ENCODE measurements at regions not wholly inside any gene's neighbourhood (a gene's known extent, or its start where the extent isn't known, plus 50 kb on each side); places are given as distances from the start of the nearest gene placed in this dataset.

- WGBS (ENCODE audit: low lambda C conversion rate, missing lambda C conversion rate), result 62% methylated on average over 6 of the region's 6 CpGs
- Histone ChIP-seq H3K27ac (no peak overlapping the region), H3K9me3 (ENCODE audit: low read depth) (no peaks in the 10 kb centered on the region), H3K4me1 (ENCODE audit: insufficient read depth) (no peaks in the 10 kb centered on the region), H3K4me2 (no peak overlapping the region), H3K4me3 (no peak overlapping the region), H3K9me2 (replicated peaks; ENCODE audit: insufficient read depth) (no peaks in the 10 kb centered on the region), H2AFZ (no peak overlapping the region), H3K79me2 (no peaks in the 10 kb centered on the region), H4K20me1 (ENCODE audit: insufficient read depth, poor library complexity, severe bottlenecking) (no peaks in the 10 kb centered on the region), H3K36me3 (replicated peaks; ENCODE audit: insufficient read depth, low read depth) (no peaks in the 10 kb centered on the region), H3K27me3 (no peaks in the 10 kb centered on the region)
- TF ChIP-seq EZH2 (IDR thresholded peaks at IDR 0.05; ENCODE audit: borderline replicate concordance) (no peak), CTCF (IDR thresholded peaks at IDR 0.05; ENCODE audit: poor library complexity) (no peak), EZH2phosphoT487 (IDR thresholded peaks at IDR 0.05; ENCODE audit: low read depth, severe bottlenecking, unreplicated experiment) (no peak)
- no peak for DNase-seq (ENCODE audit: low spot score)
These were observed 299.6 kb downstream of the TDRD3 start for GRCh38 chr13:60696602-60697001.

- H3K9me3 ChIP-seq (ENCODE audit: low read depth), result no peaks in the 10 kb centered on the region
- no peaks in the 10 kb centered on the region for H3K9me2 ChIP-seq (replicated peaks; ENCODE audit: insufficient read depth)
- no peaks in the 10 kb centered on the region for H3K27me3 ChIP-seq
- no peaks in the 10 kb centered on the region for H3K36me3 ChIP-seq (replicated peaks; ENCODE audit: insufficient read depth, low read depth)
- H3K79me2 ChIP-seq, result no peaks in the 10 kb centered on the region
- no peaks in the 10 kb centered on the region for H3K4me1 ChIP-seq (ENCODE audit: insufficient read depth)
- no peak for DNase-seq (ENCODE audit: low spot score)
- H3K4me3 ChIP-seq, result no peak overlapping the region
- H2AFZ ChIP-seq, result no peak overlapping the region
- no peak overlapping the region for H3K4me2 ChIP-seq
- H3K27ac ChIP-seq, result no peak overlapping the region
- TF ChIP-seq EZH2phosphoT487 (IDR thresholded peaks at IDR 0.05; ENCODE audit: low read depth, severe bottlenecking, unreplicated experiment), result no peak
- no peak for TF ChIP-seq CTCF (IDR thresholded peaks at IDR 0.05; ENCODE audit: poor library complexity)
- TF ChIP-seq EZH2 (IDR thresholded peaks at IDR 0.05; ENCODE audit: borderline replicate concordance), result no peak
- no peaks in the 10 kb centered on the region for H4K20me1 ChIP-seq (ENCODE audit: insufficient read depth, poor library complexity, severe bottlenecking)
These were observed 294.2 kb downstream of the TDRD3 start for GRCh38 chr13:60691268-60691667.

- H3K4me2 ChIP-seq, result no peak overlapping the region
- no peaks in the 10 kb centered on the region for H3K27me3 ChIP-seq
- H3K9me3 ChIP-seq (ENCODE audit: low read depth), result no peaks in the 10 kb centered on the region
- no peaks in the 10 kb centered on the region for H3K79me2 ChIP-seq
- TF ChIP-seq CTCF (IDR thresholded peaks at IDR 0.05; ENCODE audit: poor library complexity) (no peak), EZH2phosphoT487 (IDR thresholded peaks at IDR 0.05; ENCODE audit: low read depth, severe bottlenecking, unreplicated experiment) (no peak), EZH2 (IDR thresholded peaks at IDR 0.05; ENCODE audit: borderline replicate concordance) (no peak)
- no peaks in the 10 kb centered on the region for H3K9me2 ChIP-seq (replicated peaks; ENCODE audit: insufficient read depth)
- H4K20me1 ChIP-seq (ENCODE audit: insufficient read depth, poor library complexity, severe bottlenecking), result no peaks in the 10 kb centered on the region
- 56% methylated on average over 6 of the region's 6 CpGs for WGBS (ENCODE audit: low lambda C conversion rate, missing lambda C conversion rate)
- H3K27ac ChIP-seq, result no peak overlapping the region
- no peak for DNase-seq (ENCODE audit: low spot score)
- H3K36me3 ChIP-seq (replicated peaks; ENCODE audit: insufficient read depth, low read depth), result no peaks in the 10 kb centered on the region
- no peak overlapping the region for H2AFZ ChIP-seq
- H3K4me1 ChIP-seq (ENCODE audit: insufficient read depth), result no peaks in the 10 kb centered on the region
- no peak overlapping the region for H3K4me3 ChIP-seq
These were observed 293.6 kb downstream of the TDRD3 start for GRCh38 chr13:60690604-60691003.

- Histone ChIP-seq H3K9me3 (ENCODE audit: low read depth) (no peaks in the 10 kb centered on the region), H3K27ac (no peak overlapping the region), H3K4me2 (no peak overlapping the region), H2AFZ (no peak overlapping the region), H3K9me2 (replicated peaks; ENCODE audit: insufficient read depth) (no peaks in the 10 kb centered on the region), H3K36me3 (replicated peaks; ENCODE audit: insufficient read depth, low read depth) (no peaks in the 10 kb centered on the region), H3K79me2 (no peaks in the 10 kb centered on the region), H3K27me3 (no peaks in the 10 kb centered on the region), H3K4me1 (ENCODE audit: insufficient read depth) (no peaks in the 10 kb centered on the region), H4K20me1 (ENCODE audit: insufficient read depth, poor library complexity, severe bottlenecking) (no peaks in the 10 kb centered on the region), H3K4me3 (no peak overlapping the region)
- TF ChIP-seq EZH2 (IDR thresholded peaks at IDR 0.05; ENCODE audit: borderline replicate concordance) (no peak), CTCF (IDR thresholded peaks at IDR 0.05; ENCODE audit: poor library complexity) (no peak), EZH2phosphoT487 (IDR thresholded peaks at IDR 0.05; ENCODE audit: low read depth, severe bottlenecking, unreplicated experiment) (no peak)
- DNase-seq (ENCODE audit: low spot score), result no peak
These were observed 292.6 kb downstream of the TDRD3 start for GRCh38 chr13:60689571-60689970.

Measured in hepatocyte (in vitro differentiated cells).